Natural killer cell (primary cell): ENCODE measurements at regions not wholly inside any gene's neighbourhood (a gene's known extent, or its start where the extent isn't known, plus 50 kb on each side); places are given as distances from the start of the nearest gene placed in this dataset.
"Not testable (repeated sequence)": the region's sequence is repeated elsewhere in the genome, so short reads cannot be mapped to it uniquely, and the experiment has no call there.

Experiments
- ATAC-seq, 3 donors: fragments of 150-1000 bp in 2 of 3; fragments of 200-7000 bp in 1 of 3; cut with Tn5 transposase; 1 replicate in 1 of 3; 2 replicates in 2 of 3; pipeline ENCODE4 v1.10.0; 2021; ENCODE audit warnings: mild to moderate bottlenecking in 2 of 3, moderate library complexity in 2 of 3
- DNase-seq, 2 donors: peaks; one replicate each; pipeline versions ENCODE4 v3.0.0 to v3.0.0-alpha.2; 2013 to 2021; ENCODE audit warnings: mixed read lengths in 1 of 2
- H3K27ac ChIP-seq: one replicate; pipeline ENCODE4 v1.5.1; 2013; ENCODE audit warnings: mild to moderate bottlenecking, low read length
- H3K27me3 ChIP-seq: one replicate; pipeline ENCODE4 v1.6.1; 2013; ENCODE audit warnings: low read length; ENCODE audit not compliant: control insufficient read depth, insufficient read depth
- H3K36me3 ChIP-seq: one replicate; pipeline ENCODE4 v1.6.1; 2013; ENCODE audit warnings: low read length; ENCODE audit not compliant: control insufficient read depth, insufficient read depth
- H3K4me1 ChIP-seq: one replicate; pipeline ENCODE4 v1.6.1; 2013; ENCODE audit warnings: low read length; ENCODE audit not compliant: control insufficient read depth, insufficient read depth
- H3K4me3 ChIP-seq: one replicate; pipeline ENCODE4 v1.5.1; 2013; ENCODE audit warnings: low read length
- H3K9me3 ChIP-seq: one replicate; pipeline ENCODE4 v1.6.1; 2013; ENCODE audit warnings: low read length; ENCODE audit not compliant: control insufficient read depth, insufficient read depth
- H3K27ac Mint-ChIP-seq, 2 donors: one replicate each; pipeline ENCODE4 v1.8.0; 2022; ENCODE audit warnings: mild to moderate bottlenecking in 2 of 2, mixed read lengths in 2 of 2, moderate library complexity in 1 of 2
- H3K27me3 Mint-ChIP-seq, 2 donors: one replicate each; pipeline ENCODE4 v1.8.0; 2022; ENCODE audit warnings: low read depth in 2 of 2, mixed read lengths in 2 of 2
- H3K36me3 Mint-ChIP-seq: one replicate; pipeline ENCODE4 v1.8.0; 2022; ENCODE audit warnings: mixed read lengths
- H3K4me1 Mint-ChIP-seq, 2 donors: one replicate each; pipeline ENCODE4 v1.8.0; 2022; ENCODE audit warnings: mixed read lengths in 2 of 2
- H3K4me3 Mint-ChIP-seq: one replicate; pipeline ENCODE4 v1.8.0; 2022; ENCODE audit warnings: mild to moderate bottlenecking, moderate library complexity, mixed read lengths
- H3K9me3 Mint-ChIP-seq, 2 donors: one replicate each; pipeline ENCODE4 v1.8.0; 2022; ENCODE audit warnings: mixed read lengths in 2 of 2
- CTCF ChIP-seq: fragments of 200-600 bp; IDR thresholded peaks from one replicate; pipeline ENCODE4 v1.8.0; 2022; ENCODE audit warnings: antibody characterized with exemption
- WGBS: methylation state at CpG from one replicate; pipeline ENCODE4 v1.1.7; 2013; ENCODE audit warnings: missing lambda C conversion rate; ENCODE audit not compliant: insufficient coverage; 5-methylcytosine and 5-hydroxymethylcytosine counted together
- intact Hi-C: fragments of 100-400 bp; cut with micrococcal nuclease; formaldehyde crosslinking; loops from one replicate; pipeline ENCODE4 v1.14.2; 2022

DNA sequence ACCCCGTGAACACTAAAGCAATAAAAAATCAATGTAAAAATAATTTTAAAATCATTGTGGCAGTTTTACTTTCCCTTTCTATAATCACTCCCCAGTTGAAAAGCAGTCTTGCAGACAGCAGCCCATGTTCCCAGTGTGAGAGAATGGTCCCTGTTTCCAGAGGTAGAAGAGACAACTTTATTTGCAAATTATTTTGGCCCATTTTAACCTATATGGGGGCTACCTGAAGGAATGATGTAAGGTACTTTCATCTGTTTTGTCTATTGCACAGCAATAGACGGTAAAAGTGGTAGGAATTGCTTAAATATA is 559.8 kb downstream of the ZWINT start:
- H3K4me1 ChIP-seq: no peaks in the 10 kb centered on the region
- intact Hi-C loops: no loop called here

GRCh38 chr10:55800602-55801352 is 560.3 kb downstream of the ZWINT start:
- no peak overlapping the region for H3K4me3 ChIP-seq
- intact Hi-C loops: no loop called here
- WGBS: 93% methylated on average over 3 of the region's 3 CpGs
- Mint-ChIP-seq H3K4me1 (no peaks in the 10 kb centered on the region), H3K36me3 (no peaks in the 10 kb centered on the region), H3K9me3 (peaks cover 11 to 18% of the 10 kb centered on the region in 2 donors), H3K4me3 (no peak overlapping the region), H3K27ac (no peak overlapping the region), H3K27me3 (no peaks in the 10 kb centered on the region)
- no peak for TF ChIP-seq CTCF
- H3K4me1 ChIP-seq: no peaks in the 10 kb centered on the region
- H3K27me3 ChIP-seq: no peaks in the 10 kb centered on the region
- H3K27ac ChIP-seq: no peak overlapping the region
- ATAC-seq (no peak), DNase-seq (no peak)
- H3K9me3 ChIP-seq: no peaks in the 10 kb centered on the region
- H3K36me3 ChIP-seq: no peaks in the 10 kb centered on the region

More for the DNA sequence above, 559.8 kb downstream of the ZWINT start:
- no peak for TF ChIP-seq CTCF
- no peaks in the 10 kb centered on the region for H3K27me3 ChIP-seq
- Mint-ChIP-seq H3K9me3 (peaks cover 11 to 18% of the 10 kb centered on the region in 2 donors), H3K27ac (no peak overlapping the region), H3K36me3 (no peaks in the 10 kb centered on the region), H3K4me3 (no peak overlapping the region), H3K4me1 (no peaks in the 10 kb centered on the region), H3K27me3 (no peaks in the 10 kb centered on the region)
- no peaks in the 10 kb centered on the region for H3K36me3 ChIP-seq
- H3K4me3 ChIP-seq: no peak overlapping the region
- ATAC-seq (no peak), DNase-seq (no peak)
- 80% methylated on average over 1 of the region's 2 CpGs for WGBS
- no peaks in the 10 kb centered on the region for H3K9me3 ChIP-seq
- H3K27ac ChIP-seq: no peak overlapping the region

GRCh38 chr10:55793024-55793423 is 568.0 kb downstream of the ZWINT start:
- Mint-ChIP-seq H3K4me1 (no peaks in the 10 kb centered on the region), H3K4me3 (no peak overlapping the region), H3K27ac (no peak overlapping the region), H3K36me3 (no peaks in the 10 kb centered on the region), H3K9me3 (peaks cover 8 to 12% of the 10 kb centered on the region in 2 donors), H3K27me3 (no peaks in the 10 kb centered on the region)
- DNase-seq: no peak
- no peak for TF ChIP-seq CTCF
- no peaks in the 10 kb centered on the region for H3K9me3 ChIP-seq
- intact Hi-C loops: no loop called here
- H3K4me3 ChIP-seq: no peak overlapping the region
- H3K4me1 ChIP-seq: no peaks in the 10 kb centered on the region
- ATAC-seq: no peak
- no peak overlapping the region for H3K27ac ChIP-seq
- WGBS: 73% methylated on average over 2 of the region's 3 CpGs
- H3K36me3 ChIP-seq: no peaks in the 10 kb centered on the region
- no peaks in the 10 kb centered on the region for H3K27me3 ChIP-seq

DNA sequence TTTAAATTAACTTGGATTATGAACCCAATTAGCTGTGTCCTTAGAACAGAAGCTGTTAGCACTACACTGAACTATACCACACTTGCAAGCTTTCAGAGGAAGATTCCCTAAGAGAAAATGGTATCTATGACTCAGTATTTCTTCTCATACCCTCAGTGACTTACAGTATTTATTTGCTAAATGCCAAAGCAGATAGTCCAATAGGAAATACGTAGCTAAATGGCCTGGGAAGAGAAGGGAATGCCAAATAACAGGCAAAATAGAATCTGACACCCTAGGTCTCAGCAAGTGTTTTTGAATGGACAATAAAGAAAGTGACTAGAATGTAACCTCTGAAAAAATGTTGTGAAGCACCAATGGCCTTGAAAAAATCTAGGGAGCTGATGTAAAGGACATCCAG is 570.8 kb downstream of the ZWINT start:
- DNase-seq, H3K27me3 ChIP-seq, H3K27ac Mint-ChIP-seq, H3K4me1 Mint-ChIP-seq, H3K36me3 Mint-ChIP-seq, intact Hi-C loops, H3K27ac ChIP-seq, H3K4me3 ChIP-seq, ATAC-seq, H3K4me1 ChIP-seq, H3K4me3 Mint-ChIP-seq, H3K36me3 ChIP-seq, H3K9me3 ChIP-seq, H3K27me3 Mint-ChIP-seq: not testable (repeated sequence)
- H3K9me3 Mint-ChIP-seq: peaks cover 6 to 12% of the 10 kb centered on the region in 2 donors
- whole genome bisulfite sequencing: 56% methylated on average over 1 of the region's 1 CpG
